Lung (tissue), 11 donors: ENCODE measurements at regions not wholly inside any gene's neighbourhood (a gene's known extent, or its start where the extent isn't known, plus 50 kb on each side); places are given as distances from the start of the nearest gene placed in this dataset.
A peak's percentile ranks its signal among the peaks of the same experiment; 100 is the strongest.

ENCODE experiments used
- ATAC-seq: fragments of 200-7000 bp; cut with Tn5 transposase; one replicate; pipeline ENCODE4 v1.9.1; 2020; ENCODE audit warnings: moderate number of reproducible peaks; ENCODE audit not compliant: insufficient read depth, low FRiP score
- DNase-seq, 3 donors: peaks; one replicate each; pipeline ENCODE4 v3.0.0-alpha.2; 2013 to 2017
- H3K27ac ChIP-seq, 2 donors: one replicate each; pipeline ENCODE4 v1.5.1; 2013; ENCODE audit warnings: mild to moderate bottlenecking in 2 of 2, moderate library complexity in 2 of 2, control low read depth in 1 of 2, inconsistent platforms in 1 of 2, low read depth in 1 of 2, low read length in 1 of 2
- H3K27me3 ChIP-seq, 3 donors: one replicate each; pipeline ENCODE4 v1.5.1; 2013; ENCODE audit warnings: low read length in 2 of 3; ENCODE audit not compliant: control insufficient read depth in 3 of 3, insufficient read depth in 3 of 3
- H3K36me3 ChIP-seq, 4 donors: one replicate each; pipeline ENCODE4 v1.5.1; 2013; ENCODE audit warnings: low read length in 4 of 4, mild to moderate bottlenecking in 1 of 4, moderate library complexity in 1 of 4; ENCODE audit not compliant: control insufficient read depth in 4 of 4, insufficient read depth in 4 of 4
- H3K4me1 ChIP-seq, 5 donors: one replicate each; pipeline ENCODE4 v1.5.1; 2013; ENCODE audit warnings: low read length in 5 of 5, mild to moderate bottlenecking in 2 of 5, moderate library complexity in 1 of 5; ENCODE audit not compliant: control insufficient read depth in 5 of 5, insufficient read depth in 5 of 5
- H3K4me3 ChIP-seq: one replicate; pipeline ENCODE4 v1.5.1; 2013; ENCODE audit warnings: mild to moderate bottlenecking, control low read depth, moderate library complexity
- H3K9ac ChIP-seq, 2 donors: one replicate each; pipeline ENCODE4 v1.5.1; 2013; ENCODE audit warnings: low read length in 2 of 2, control low read depth in 1 of 2; ENCODE audit not compliant: insufficient read depth in 1 of 2
- H3K9me3 ChIP-seq, 4 donors: one replicate each; pipeline ENCODE4 v1.5.1; 2013; ENCODE audit warnings: low read length in 3 of 4, mild to moderate bottlenecking in 1 of 4, moderate library complexity in 1 of 4; ENCODE audit not compliant: control insufficient read depth in 4 of 4, insufficient read depth in 3 of 4
- CTCF ChIP-seq: IDR thresholded peaks from 2 replicates; pipeline ENCODE4 v1.5.1; 2012; ENCODE audit warnings: mild to moderate bottlenecking; ENCODE audit errors: control extremely low read depth, extremely low read depth
- WGBS, 2 donors: extraction: QIAGEN DNeasy Blood & Tissue Kit; methylation state at CpG; one replicate each; pipeline ENCODE4 v1.1.7; 2013; 5-methylcytosine and 5-hydroxymethylcytosine counted together
- donor health status: control.
- donor health status: control.
- donor health status: Bipolar disorder and iron deficiency.
- donor health status: healthy.
- donor health status: DM: yes; HTN: yes; CAD: no.

GRCh38 chr7:36018816-36019484 is 134.1 kb upstream of the EEPD1 start:
- Histone ChIP-seq H3K4me1 (peaks cover 0 to 37% (median 10%) of the 10 kb centered on the region in 5 donors), H3K27ac (no peak overlapping the region), H3K9ac (no peak overlapping the region), H3K27me3 (no peaks in the 10 kb centered on the region), H3K4me3 (no peak overlapping the region), H3K9me3 (no peaks in the 10 kb centered on the region), H3K36me3 (no peaks in the 10 kb centered on the region)
- DNase-seq (no peak), ATAC-seq (no peak)
- TF ChIP-seq CTCF: no peak
- WGBS, 2 donors: 93 to 96% methylated on average over 7 of the region's 7 CpGs

- no peaks in the 10 kb centered on the region for H3K9me3 ChIP-seq
- 97 to 99% methylated on average over 4 of the region's 4 CpGs for WGBS, 2 donors
These were observed 133.5 kb upstream of the EEPD1 start for GRCh38 chr7:36019538-36019937.

GRCh38 chr7:36019980-36020379 is 133.1 kb upstream of the EEPD1 start:
- Histone ChIP-seq H3K4me1 (peaks cover 0 to 45% (median 10%) of the 10 kb centered on the region in 5 donors), H3K27ac (no peak overlapping the region), H3K36me3 (no peaks in the 10 kb centered on the region), H3K9me3 (no peaks in the 10 kb centered on the region), H3K4me3 (no peak overlapping the region), H3K9ac (no peak overlapping the region), H3K27me3 (no peaks in the 10 kb centered on the region)
- no peak for TF ChIP-seq CTCF
- DNase-seq (no peak), ATAC-seq (no peak)
- 85 to 94% methylated on average over 7 of the region's 7 CpGs for WGBS, 2 donors

More at GRCh38 chr7:36019538-36019937, 133.5 kb upstream of the EEPD1 start:
- Histone ChIP-seq H3K9ac (no peak overlapping the region), H3K36me3 (no peaks in the 10 kb centered on the region), H3K4me3 (no peak overlapping the region), H3K27ac (no peak overlapping the region), H3K4me1 (peaks cover 0 to 42% (median 10%) of the 10 kb centered on the region in 5 donors), H3K27me3 (no peaks in the 10 kb centered on the region)
- DNase-seq (no peak), ATAC-seq (no peak)
- no peak for TF ChIP-seq CTCF

- no peaks in the 10 kb centered on the region for H3K36me3 ChIP-seq
- H3K27ac ChIP-seq: no peak overlapping the region
- DNase-seq (peak in 1 of 3 donors; percentile 48), ATAC-seq (no peak)
- TF ChIP-seq CTCF: no peak
- 79 to 90% methylated on average over 5 of the region's 5 CpGs for WGBS, 2 donors
- peaks cover 0 to 51% (median 10%) of the 10 kb centered on the region in 5 donors for H3K4me1 ChIP-seq
- no peak overlapping the region for H3K9ac ChIP-seq
- H3K27me3 ChIP-seq: no peaks in the 10 kb centered on the region
- H3K4me3 ChIP-seq: no peak overlapping the region
- no peaks in the 10 kb centered on the region for H3K9me3 ChIP-seq
These were observed 131.7 kb upstream of the EEPD1 start for GRCh38 chr7:36021367-36021766.
